Stomach (tissue), 4 donors: ENCODE measurements at regions not wholly inside any gene's neighbourhood (a gene's known extent, or its start where the extent isn't known, plus 50 kb on each side); places are given as distances from the start of the nearest gene placed in this dataset.

Experiments
- EP300 ChIP-seq: sonication (generic); formaldehyde crosslinking; IDR thresholded peaks from one replicate; pipeline ENCODE4 v1.6.1; 2017; ENCODE audit warnings: antibody characterized with exemption
- POLR2A ChIP-seq, 4 donors: fragments of 450-650 bp; IDR thresholded peaks; one replicate each; pipeline ENCODE4 v1.6.1; 2016; ENCODE audit warnings: antibody characterized with exemption in 4 of 4, control low read depth in 2 of 4, mild to moderate bottlenecking in 1 of 4, moderate library complexity in 1 of 4
- POLR2AphosphoS5 ChIP-seq, 3 donors: sonication (generic); formaldehyde crosslinking; IDR thresholded peaks; one replicate each; pipeline ENCODE4 v1.6.1; 2016; ENCODE audit warnings: antibody characterized with exemption in 3 of 3
- TF ChIP-seq, protein P1 (sequence below), 7 experiments: fragments of 450-650 bp in 4 of 7; fragments of 200-600 bp in 3 of 7; sonication (generic) in 3 of 7; IDR thresholded peaks; one replicate each; pipeline ENCODE4 v1.5.1; 2016 to 2019; ENCODE audit warnings: antibody characterized with exemption in 7 of 7, control low read depth in 2 of 7, mild to moderate bottlenecking in 1 of 7

DNA sequence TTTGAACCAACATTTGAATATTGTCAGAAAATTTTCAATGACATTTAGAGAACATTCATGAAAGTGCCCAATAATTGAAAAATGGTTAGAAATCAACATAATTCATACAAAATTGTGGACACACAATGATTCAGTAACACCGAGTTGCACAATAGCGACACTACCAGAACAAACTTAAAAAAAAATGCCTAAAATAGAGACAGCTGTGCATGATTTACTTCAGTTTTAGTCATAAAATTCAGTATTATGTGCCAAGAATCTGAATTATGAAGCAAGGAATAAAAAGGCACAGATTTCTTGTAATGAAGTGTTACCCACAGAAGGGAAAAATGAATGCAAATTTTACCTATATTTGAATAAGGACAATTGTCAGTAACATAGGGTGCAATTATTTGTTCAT is 396.0 kb downstream of the SEMA3D start:
- TF ChIP-seq, protein P1, sequence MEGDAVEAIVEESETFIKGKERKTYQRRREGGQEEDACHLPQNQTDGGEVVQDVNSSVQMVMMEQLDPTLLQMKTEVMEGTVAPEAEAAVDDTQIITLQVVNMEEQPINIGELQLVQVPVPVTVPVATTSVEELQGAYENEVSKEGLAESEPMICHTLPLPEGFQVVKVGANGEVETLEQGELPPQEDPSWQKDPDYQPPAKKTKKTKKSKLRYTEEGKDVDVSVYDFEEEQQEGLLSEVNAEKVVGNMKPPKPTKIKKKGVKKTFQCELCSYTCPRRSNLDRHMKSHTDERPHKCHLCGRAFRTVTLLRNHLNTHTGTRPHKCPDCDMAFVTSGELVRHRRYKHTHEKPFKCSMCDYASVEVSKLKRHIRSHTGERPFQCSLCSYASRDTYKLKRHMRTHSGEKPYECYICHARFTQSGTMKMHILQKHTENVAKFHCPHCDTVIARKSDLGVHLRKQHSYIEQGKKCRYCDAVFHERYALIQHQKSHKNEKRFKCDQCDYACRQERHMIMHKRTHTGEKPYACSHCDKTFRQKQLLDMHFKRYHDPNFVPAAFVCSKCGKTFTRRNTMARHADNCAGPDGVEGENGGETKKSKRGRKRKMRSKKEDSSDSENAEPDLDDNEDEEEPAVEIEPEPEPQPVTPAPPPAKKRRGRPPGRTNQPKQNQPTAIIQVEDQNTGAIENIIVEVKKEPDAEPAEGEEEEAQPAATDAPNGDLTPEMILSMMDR (IDR thresholded peaks at IDR 0.05): no peak
- TF ChIP-seq POLR2AphosphoS5 (IDR thresholded peaks at IDR 0.05) (no peak), POLR2A (IDR thresholded peaks at IDR 0.05) (no peak), EP300 (no peak)
